ENCODE measurements at regions not wholly inside any gene's neighbourhood (a gene's known extent, or its start where the extent isn't known, plus 50 kb on each side); places are given as distances from the start of the nearest gene placed in this dataset.
"Not testable (repeated sequence)": the region's sequence is repeated elsewhere in the genome, so short reads cannot be mapped to it uniquely, and the experiment has no call there.

DNA sequence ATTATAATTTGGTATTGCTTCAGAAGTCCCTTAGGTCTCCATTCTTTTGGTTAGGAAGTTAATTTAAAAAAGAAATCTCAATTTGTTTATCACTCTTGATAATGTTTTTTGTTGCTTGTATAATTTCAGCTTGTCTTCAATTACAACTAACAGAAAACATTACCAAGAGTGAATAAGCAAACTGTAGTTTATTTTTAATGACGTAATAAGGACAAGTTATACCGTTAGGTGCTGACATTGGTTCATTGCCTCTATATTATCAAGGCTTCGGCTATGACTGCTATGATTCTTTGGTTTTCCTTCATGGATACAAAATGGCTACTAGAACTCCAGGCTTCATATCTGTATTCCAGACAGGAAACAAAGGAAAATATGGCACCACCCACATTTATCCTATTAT is 220.6 kb downstream of the PTGER3 start:
- DNase-seq, result no peak

DNA sequence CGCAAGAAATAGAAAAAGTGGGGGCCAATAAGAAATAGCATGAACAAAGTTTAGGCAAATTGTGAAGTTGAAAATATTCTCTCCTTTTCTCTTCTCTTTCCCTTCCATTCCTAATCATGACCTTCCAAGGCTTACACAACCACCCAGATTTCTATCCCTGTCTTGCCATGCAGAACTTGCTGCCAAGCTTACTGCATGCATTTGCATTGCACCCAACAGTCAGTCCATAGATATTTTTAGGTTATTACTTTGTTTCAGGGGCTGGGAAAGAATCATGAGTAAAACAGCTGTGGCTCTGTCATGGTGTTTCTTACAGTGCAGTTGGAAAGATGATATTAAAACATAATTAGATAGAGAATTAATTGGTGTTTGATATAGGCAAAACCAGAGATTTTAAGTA is 219.4 kb downstream of the PTGER3 start:
- no peak for DNase-seq

GRCh38 chr1:70834365-70834764 is 213.3 kb downstream of the PTGER3 start:
- DNase-seq, result not testable (repeated sequence)

GRCh38 chr1:70836456-70836855 is 211.2 kb downstream of the PTGER3 start:
- no peak for DNase-seq

GRCh38 chr1:70840260-70840953 is 207.2 kb downstream of the PTGER3 start:
- DNase-seq, result no peak

DNA sequence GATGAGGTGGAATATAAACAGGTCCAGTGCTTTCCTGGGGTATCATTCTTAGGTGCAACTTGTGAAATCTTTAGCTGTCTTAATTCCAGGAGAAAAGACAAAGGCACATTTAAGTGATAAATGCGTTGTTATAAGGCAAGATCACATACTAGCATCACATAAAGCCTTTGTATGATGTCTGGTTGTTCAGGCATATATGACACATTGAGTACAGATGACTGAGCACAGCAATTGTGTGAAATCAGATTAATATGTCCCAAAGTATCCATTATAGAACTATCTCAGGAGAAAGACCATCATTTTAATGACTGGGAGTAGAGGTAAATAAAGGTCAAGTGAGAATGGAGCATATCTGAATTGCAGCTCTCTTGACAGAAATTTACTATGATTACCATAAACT is 205.1 kb downstream of the PTGER3 start:
- DNase-seq, result no peak

DNA sequence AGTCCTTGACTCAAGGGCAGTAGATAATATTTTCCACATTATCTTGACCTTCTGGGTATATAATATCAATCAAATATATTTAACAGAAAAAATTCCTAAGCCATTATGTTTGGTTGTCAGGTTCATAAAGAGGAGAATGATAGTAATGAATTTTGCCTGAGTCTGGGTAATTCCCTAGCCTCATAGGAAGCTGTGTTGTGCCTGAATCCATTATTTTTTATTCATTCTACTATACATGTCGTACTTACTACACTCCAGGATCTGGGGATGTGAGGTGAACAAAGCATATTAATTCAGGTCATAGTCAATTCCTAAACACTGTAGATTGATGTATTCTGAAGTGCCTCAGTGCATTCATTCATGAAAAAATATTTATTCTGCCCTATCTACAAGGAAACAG is 204.2 kb downstream of the PTGER3 start:
- DNase-seq, result no peak

- no peak for DNase-seq
These were observed 200.6 kb downstream of the PTGER3 start for GRCh38 chr1:70847013-70847412.

DNA sequence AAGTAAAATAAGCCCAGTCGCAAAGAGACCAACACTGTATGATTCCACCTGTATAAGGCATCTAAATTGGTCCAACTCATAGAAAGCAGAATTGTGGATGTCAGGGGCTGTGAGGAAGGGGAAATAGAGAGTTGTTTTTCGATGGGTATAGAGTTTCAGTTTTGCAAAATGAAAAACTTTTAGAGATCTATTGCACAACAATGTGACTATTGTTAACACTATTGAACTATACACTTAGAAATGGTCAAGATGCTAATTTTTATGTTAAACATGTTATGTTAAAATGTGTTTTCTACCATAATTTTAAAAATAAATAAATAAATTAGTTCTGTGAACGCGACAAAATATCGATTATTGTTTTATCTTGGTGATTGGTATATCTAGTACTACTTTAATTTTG is 192.4 kb downstream of the PTGER3 start:
- DNase-seq, result no peak

DNA sequence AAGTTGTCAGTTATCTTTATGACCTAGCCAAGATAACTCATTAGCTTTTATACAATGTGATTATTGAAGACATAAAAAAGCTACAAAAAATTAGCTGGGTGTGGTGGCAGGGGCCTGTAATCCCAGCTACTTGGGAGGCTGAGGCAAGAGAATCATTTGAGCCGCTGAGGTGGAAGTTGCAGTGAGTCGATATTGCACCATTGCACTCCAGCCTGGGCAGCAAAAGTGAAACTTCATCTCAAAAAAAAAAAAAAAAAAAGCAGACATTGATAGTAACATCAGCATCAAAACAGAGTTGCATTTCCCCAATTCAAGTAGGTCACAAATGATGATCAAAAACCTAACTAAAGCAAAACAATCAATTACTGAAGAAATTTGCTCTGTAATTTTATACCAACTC is 191.4 kb downstream of the PTGER3 start:
- DNase-seq, result no peak

DNA sequence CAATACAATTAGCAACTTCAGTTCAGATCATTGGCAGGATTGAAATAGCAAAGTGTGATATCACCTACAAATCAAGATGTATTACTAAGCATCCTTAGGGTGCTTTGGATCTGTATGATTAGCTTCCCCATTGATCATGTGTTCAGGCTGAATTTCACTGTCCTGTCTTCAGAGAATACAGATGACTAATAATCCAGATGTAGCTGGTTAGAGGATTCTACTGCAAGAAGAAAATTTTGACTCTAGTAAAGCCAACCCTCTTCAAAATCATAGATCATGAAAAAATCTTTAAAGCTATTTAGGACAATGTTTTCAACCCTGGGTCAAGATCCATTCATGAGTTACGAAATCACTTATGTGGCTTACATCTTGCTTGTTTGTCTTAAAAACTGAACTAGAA is 184.4 kb downstream of the PTGER3 start:
- no peak for DNase-seq

GRCh38 chr1:70864302-70864701 is 183.3 kb downstream of the PTGER3 start:
- DNase-seq, result no peak

DNA sequence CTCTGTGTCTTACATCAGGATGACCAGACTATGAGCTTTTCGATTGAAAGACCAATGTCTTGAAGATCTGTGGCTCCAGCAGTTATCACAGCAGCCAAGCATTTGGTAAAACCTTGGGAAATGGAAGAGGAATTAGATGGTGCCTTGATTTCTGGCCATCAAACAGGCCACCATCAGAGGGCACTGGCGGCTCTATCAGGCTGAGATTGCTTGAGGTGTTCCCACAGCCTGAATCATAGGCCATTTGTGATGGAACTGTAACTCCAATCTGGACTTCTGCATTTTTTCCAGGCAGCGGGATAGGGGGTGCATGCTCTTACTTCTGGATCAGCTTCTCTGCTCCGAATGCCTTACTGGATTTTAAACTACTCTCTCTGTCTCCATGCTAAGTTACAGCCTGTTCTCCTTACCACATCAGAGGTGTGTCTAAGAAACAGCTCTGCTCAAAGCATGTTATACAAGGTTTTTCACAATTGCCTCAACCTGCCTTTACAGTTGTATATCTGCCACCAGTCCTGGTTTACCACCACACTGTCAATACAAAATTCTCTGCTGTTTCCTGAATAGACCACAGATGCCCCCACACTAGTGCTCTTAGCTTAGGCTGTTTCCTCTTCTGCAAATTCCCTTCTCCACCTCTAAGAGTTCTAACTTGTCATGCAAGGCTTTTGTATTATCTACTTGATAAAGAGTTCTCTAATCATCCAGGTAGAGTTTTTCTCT is 180.9 kb downstream of the PTGER3 start:
- DNase-seq, result peak; percentile 38 to 53

- no peak for DNase-seq
These were observed 175.8 kb downstream of the PTGER3 start for GRCh38 chr1:70871790-70872189.

- DNase-seq, result peak; percentile 60 to 65
These were observed 173.6 kb downstream of the PTGER3 start for GRCh38 chr1:70874063-70874462.

- no peak for DNase-seq
These were observed 172.8 kb downstream of the PTGER3 start for GRCh38 chr1:70874818-70875217.

DNA sequence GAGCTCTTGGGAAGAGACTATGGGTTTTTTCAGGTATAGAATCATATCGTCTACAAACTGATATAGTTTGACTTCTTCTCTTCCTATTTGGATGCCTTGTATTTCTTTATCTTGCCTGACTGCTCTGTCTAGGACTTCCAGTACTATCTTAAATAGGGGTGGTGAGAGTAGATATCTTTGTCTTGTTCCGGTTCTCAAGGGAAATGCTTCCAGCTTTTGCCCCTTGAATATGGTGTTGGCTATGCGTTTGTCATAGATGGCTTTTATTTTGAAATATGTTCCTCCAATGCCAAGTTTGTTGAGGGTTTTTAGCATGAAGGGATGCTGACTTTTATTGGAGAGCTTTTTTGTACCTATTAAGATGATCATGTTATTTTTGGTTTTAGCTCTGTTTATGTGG is 170.3 kb downstream of the PTGER3 start:
- no peak for DNase-seq

- DNase-seq, result peak in 1 of 2 experiments; percentile 7
These were observed 159.7 kb downstream of the PTGER3 start for GRCh38 chr1:70887936-70888335.

GRCh38 chr1:70888722-70889121 is 158.9 kb downstream of the PTGER3 start:
- no peak for DNase-seq

GRCh38 chr1:70890408-70890807 is 157.2 kb downstream of the PTGER3 start:
- DNase-seq, result no peak

GRCh38 chr1:70891051-70891843 is 156.4 kb downstream of the PTGER3 start:
- DNase-seq, result no peak

- no peak for DNase-seq
These were observed 155.5 kb downstream of the PTGER3 start for GRCh38 chr1:70892140-70892539.

DNA sequence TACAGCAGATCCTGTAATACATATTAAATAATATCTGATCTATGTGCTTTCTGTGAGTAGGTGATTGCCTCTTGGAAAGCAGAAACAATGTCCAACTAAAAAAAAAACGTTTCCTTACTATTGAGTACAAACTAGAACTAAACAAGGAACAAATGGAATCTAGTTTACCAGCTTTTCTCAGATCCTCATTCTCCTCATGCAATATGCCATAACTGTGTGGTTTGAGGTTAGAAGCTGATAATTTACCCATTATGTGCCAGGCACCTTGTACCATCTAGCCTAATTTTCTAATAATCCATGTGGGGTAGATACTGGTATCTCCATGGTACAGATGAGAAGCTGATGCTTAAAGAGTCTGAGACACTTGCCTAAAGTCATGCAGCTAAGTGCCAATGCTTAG is 154.7 kb downstream of the PTGER3 start:
- DNase-seq, result no peak

- DNase-seq, result no peak
These were observed 154.2 kb downstream of the PTGER3 start for GRCh38 chr1:70893381-70893780.
